Activated B cell treated with CpG ODN at 0.5 μM for 24 hours (primary cell): ENCODE measurements at regions not wholly inside any gene's neighbourhood (a gene's known extent, or its start where the extent isn't known, plus 50 kb on each side); places are given as distances from the start of the nearest gene placed in this dataset.
"Not testable (repeated sequence)": the region's sequence is repeated elsewhere in the genome, so short reads cannot be mapped to it uniquely, and the experiment has no call there.

ENCODE experiments used
- ATAC-seq: fragments of 200-7000 bp; cut with Tn5 transposase; one replicate; pipeline ENCODE4 v1.10.0; 2021; ENCODE audit warnings: low read depth, mild to moderate bottlenecking, moderate library complexity
- CTCF ChIA-PET: fragments of 350-600 bp; sonication (Branson Sonifier 250); formaldehyde crosslinking; loops from one replicate; lab custom pipeline; 2021; ENCODE audit warnings: antibody characterized with exemption; lab: Charles Lee
- POLR2A ChIA-PET: fragments of 350-600 bp; sonication (Branson Sonifier 250); formaldehyde crosslinking; loops from one replicate; lab custom pipeline; 2021; ENCODE audit warnings: antibody characterized with exemption; lab: Charles Lee
- DNase-seq: peaks from one replicate; pipeline ENCODE4 v3.0.0; 2022
- H3K27ac Mint-ChIP-seq: one replicate; pipeline ENCODE4 v1.8.0; 2020; ENCODE audit warnings: mixed read lengths
- H3K27me3 Mint-ChIP-seq: one replicate; pipeline ENCODE4 v1.8.0; 2021; ENCODE audit warnings: mixed read lengths
- H3K36me3 Mint-ChIP-seq: one replicate; pipeline ENCODE4 v1.8.0; 2021; ENCODE audit warnings: low read depth, mixed read lengths
- H3K4me1 Mint-ChIP-seq: one replicate; pipeline ENCODE4 v1.8.0; 2021; ENCODE audit warnings: mixed read lengths
- H3K4me3 Mint-ChIP-seq: one replicate; pipeline ENCODE4 v1.8.0; 2020; ENCODE audit warnings: mild to moderate bottlenecking, mixed read lengths
- H3K9me3 Mint-ChIP-seq: one replicate; pipeline ENCODE4 v1.8.0; 2020; ENCODE audit warnings: mixed read lengths
- intact Hi-C: fragments of 100-400 bp; cut with micrococcal nuclease; formaldehyde crosslinking; loops from one replicate; pipeline ENCODE4 v1.15.1; 2024
- TF ChIP-seq, protein P1 (sequence below): fragments of 200-600 bp; IDR thresholded peaks from one replicate; pipeline ENCODE4 v1.8.0; 2022; ENCODE audit warnings: antibody characterized with exemption, mild to moderate bottlenecking

DNA sequence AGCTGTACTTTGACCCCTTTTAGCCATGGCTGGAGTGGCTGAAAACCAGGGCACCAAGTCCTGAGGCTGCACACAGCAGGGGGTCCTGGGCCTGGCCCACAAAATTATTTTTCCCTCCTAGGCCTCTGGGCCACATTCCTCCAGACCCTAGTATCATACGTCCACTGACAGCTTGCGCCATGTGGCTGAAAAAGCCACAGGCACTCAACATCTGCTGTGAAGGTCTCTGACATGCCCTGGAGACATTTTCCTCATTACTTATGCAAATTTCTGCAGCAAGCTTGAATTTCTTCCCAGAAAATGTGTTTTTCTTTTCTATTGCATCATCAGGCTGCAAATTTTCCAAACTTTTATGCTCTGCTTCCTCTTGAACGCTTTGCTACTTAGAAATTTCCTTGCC lies 239.0 kb downstream of the SQOR start:
- POLR2A ChIA-PET, result no interaction called here
- no peak overlapping the region for H3K27ac Mint-ChIP-seq
- no peaks in the 10 kb centered on the region for H3K4me1 Mint-ChIP-seq
- peaks cover 10% of the 10 kb centered on the region for H3K9me3 Mint-ChIP-seq
- no peaks in the 10 kb centered on the region for H3K27me3 Mint-ChIP-seq
- CTCF ChIA-PET, result no interaction called here
- H3K36me3 Mint-ChIP-seq, result no peaks in the 10 kb centered on the region
- H3K4me3 Mint-ChIP-seq, result no peak overlapping the region
- ATAC-seq (no peak), DNase-seq (no peak)
- TF ChIP-seq, protein P1, sequence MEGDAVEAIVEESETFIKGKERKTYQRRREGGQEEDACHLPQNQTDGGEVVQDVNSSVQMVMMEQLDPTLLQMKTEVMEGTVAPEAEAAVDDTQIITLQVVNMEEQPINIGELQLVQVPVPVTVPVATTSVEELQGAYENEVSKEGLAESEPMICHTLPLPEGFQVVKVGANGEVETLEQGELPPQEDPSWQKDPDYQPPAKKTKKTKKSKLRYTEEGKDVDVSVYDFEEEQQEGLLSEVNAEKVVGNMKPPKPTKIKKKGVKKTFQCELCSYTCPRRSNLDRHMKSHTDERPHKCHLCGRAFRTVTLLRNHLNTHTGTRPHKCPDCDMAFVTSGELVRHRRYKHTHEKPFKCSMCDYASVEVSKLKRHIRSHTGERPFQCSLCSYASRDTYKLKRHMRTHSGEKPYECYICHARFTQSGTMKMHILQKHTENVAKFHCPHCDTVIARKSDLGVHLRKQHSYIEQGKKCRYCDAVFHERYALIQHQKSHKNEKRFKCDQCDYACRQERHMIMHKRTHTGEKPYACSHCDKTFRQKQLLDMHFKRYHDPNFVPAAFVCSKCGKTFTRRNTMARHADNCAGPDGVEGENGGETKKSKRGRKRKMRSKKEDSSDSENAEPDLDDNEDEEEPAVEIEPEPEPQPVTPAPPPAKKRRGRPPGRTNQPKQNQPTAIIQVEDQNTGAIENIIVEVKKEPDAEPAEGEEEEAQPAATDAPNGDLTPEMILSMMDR, result no peak
- intact Hi-C loops, result no loop called here

DNA sequence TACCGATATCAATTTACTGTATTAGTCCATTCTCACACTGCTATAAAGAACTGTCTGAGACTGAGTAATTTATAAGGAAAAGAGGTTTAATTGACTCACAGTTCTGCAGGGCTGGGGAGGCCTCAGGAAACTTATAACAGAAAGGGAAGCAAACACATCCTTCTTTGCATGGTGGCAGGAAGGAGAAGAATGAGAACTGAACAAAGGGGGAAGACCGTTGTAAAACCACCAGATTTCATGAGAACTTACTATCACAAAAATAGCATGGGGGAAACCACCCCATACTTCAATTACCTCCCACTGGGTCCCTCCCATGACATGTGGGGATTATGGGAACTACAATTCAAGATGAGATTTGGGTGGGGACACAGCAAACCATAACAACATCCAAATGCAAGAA lies 239.7 kb downstream of the SQOR start:
- H3K27ac Mint-ChIP-seq, H3K4me1 Mint-ChIP-seq, H3K27me3 Mint-ChIP-seq, intact Hi-C loops, H3K9me3 Mint-ChIP-seq, POLR2A ChIA-PET, ATAC-seq, CTCF ChIA-PET, DNase-seq, H3K36me3 Mint-ChIP-seq, H3K4me3 Mint-ChIP-seq: not testable (repeated sequence)

DNA sequence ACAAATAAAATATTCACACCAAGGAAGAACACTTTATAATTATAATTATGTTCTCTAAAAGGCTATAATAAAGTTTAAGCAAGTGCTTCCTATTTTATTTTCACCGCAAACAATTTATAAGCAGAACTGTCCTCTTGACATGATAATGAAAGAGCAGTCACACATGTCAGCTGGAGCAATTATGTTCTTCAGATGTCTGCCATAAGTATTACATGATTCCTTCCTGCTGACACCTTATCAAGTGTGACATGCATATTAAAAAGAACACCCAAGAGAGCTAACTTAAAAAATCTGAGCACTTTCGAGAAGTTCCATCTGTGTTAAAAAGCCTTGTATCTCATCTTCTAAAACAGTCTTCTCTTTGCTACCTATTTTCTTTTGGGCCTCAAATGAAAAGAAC lies 249.5 kb downstream of the SQOR start:
- CTCF ChIA-PET, result no interaction called here
- POLR2A ChIA-PET, result no interaction called here
- H3K27me3 Mint-ChIP-seq, result no peaks in the 10 kb centered on the region
- H3K36me3 Mint-ChIP-seq, result no peaks in the 10 kb centered on the region
- H3K9me3 Mint-ChIP-seq, result peaks cover 2% of the 10 kb centered on the region
- TF ChIP-seq, protein P1, result no peak
- intact Hi-C loops, result no loop called here
- H3K27ac Mint-ChIP-seq, result no peak overlapping the region
- no peak for ATAC-seq
- DNase-seq, result no peak
- no peak overlapping the region for H3K4me3 Mint-ChIP-seq
- H3K4me1 Mint-ChIP-seq, result no peaks in the 10 kb centered on the region

DNA sequence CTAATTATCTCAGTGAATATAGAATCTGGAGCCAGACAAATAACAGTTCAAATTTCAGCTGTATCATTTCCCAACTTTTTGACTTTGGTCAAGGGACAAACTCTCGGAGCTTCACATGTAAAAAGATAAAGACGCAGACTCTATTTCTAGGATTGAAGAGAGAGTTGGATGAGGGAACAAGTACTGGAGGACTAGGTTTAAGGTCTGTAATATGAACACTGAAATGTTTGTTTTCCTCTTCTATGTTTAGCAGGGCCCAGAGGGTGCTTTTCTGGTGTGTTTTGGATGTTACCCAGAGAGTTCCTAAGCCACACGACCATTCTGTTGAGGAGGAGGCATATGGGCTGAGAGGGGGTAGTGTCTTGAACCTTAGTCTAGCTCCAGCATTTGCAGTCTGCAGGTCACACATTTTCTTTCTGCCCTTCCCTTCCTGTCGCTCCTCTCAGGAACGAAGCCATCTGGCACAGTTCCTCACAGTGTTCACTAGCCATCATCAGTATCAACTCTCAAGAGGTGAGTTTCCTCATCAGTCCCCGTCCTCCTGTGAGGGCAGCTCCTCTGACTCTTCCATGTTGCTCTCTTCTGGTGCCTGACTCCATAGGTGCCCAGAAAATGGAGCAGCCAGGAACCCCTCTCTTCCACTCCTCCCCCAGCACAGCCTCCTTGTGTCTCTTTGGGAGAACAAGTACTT lies 250.1 kb downstream of the SQOR start:
- TF ChIP-seq, protein P1, result no peak
- H3K4me3 Mint-ChIP-seq, result no peak overlapping the region
- peaks cover 2% of the 10 kb centered on the region for H3K9me3 Mint-ChIP-seq
- no peaks in the 10 kb centered on the region for H3K27me3 Mint-ChIP-seq
- no peak for DNase-seq
- H3K36me3 Mint-ChIP-seq, result no peaks in the 10 kb centered on the region
- no peak for ATAC-seq
- intact Hi-C loops, result no loop called here
- ChIA-PET CTCF (no interaction called here), POLR2A (no interaction called here)
- no peaks in the 10 kb centered on the region for H3K4me1 Mint-ChIP-seq
- H3K27ac Mint-ChIP-seq, result no peak overlapping the region

DNA sequence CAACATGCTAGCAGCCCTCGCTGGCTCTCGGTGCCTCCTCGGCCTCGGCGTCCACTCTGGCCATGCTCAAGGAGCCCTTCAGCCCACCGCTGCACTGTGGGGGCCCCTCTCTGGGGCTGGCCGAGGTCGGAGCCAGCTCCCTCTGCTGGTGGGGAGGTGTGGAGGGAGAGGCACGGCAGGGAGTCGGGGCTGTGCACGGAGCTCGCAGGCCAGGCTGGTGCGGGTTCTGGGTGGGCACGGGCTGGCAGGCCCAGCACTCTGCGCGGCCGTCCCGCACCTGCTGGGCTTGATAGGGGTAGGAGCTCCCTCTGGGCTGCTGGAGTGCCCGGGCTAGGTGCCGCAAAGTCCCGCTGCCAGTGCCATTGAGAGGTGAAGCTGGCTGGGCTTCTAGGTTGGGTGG lies 251.0 kb downstream of the SQOR start:
- CTCF ChIA-PET, result no interaction called here
- DNase-seq, result no peak
- H3K4me3 Mint-ChIP-seq, result no peak overlapping the region

More for the DNA sequence above, 251.0 kb downstream of the SQOR start:
- Mint-ChIP-seq H3K4me1 (no peaks in the 10 kb centered on the region), H3K27me3 (no peaks in the 10 kb centered on the region), H3K9me3 (peaks cover 2% of the 10 kb centered on the region), H3K36me3 (no peaks in the 10 kb centered on the region), H3K27ac (no peak overlapping the region)
- ATAC-seq, result no peak
- intact Hi-C loops, result no loop called here
- POLR2A ChIA-PET, result no interaction called here
- TF ChIP-seq, protein P1, result no peak
